ENCODE measurements at regions not wholly inside any gene's neighbourhood (a gene's known extent, or its start where the extent isn't known, plus 50 kb on each side); places are given as distances from the start of the nearest gene placed in this dataset.

DNA sequence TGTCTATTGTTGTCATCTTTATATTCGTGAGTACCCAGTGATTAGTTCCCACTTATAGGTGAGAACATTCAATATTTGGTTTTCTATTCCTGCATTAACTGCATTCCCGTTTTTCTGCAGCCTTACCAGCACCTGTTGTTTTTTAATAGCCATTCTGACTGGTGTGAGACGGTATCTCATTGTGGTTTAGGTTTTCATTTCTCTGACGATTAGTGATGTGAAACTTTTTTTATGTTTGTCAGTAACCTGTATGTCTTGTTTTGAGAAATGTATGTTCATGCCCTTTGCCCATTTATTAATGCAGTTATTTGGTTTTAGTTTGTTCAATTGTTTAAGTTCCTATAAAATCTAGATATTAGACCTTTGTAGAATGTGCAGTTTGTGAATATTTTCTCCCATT, 546.0 kb upstream of the RORB start:
- TF ChIP-seq CTCF (IDR thresholded peaks at IDR 0.05) (no peak), POLR2A (IDR thresholded peaks at IDR 0.05) (no peak), EP300 (IDR thresholded peaks at IDR 0.05) (no peak), POLR2AphosphoS5 (IDR thresholded peaks at IDR 0.05) (no peak)

All from stomach (tissue), 4 donors.